HG03575 (cell line): ENCODE measurements at regions not wholly inside any gene's neighbourhood (a gene's known extent, or its start where the extent isn't known, plus 50 kb on each side); places are given as distances from the start of the nearest gene placed in this dataset.
A peak's percentile ranks its signal among the peaks of the same experiment; 100 is the strongest.
"Not testable (repeated sequence)": the region's sequence is repeated elsewhere in the genome, so short reads cannot be mapped to it uniquely, and the experiment has no call there.

Experiments used
- ATAC-seq: cut with Tn5 transposase; IDR thresholded peaks from one replicate; pipeline ENCODE4 v1.9.1; 2021; ENCODE audit not compliant: unreplicated experiment, insufficient number of reproducible peaks, low FRiP score; ENCODE audit errors: extremely low read depth

DNA sequence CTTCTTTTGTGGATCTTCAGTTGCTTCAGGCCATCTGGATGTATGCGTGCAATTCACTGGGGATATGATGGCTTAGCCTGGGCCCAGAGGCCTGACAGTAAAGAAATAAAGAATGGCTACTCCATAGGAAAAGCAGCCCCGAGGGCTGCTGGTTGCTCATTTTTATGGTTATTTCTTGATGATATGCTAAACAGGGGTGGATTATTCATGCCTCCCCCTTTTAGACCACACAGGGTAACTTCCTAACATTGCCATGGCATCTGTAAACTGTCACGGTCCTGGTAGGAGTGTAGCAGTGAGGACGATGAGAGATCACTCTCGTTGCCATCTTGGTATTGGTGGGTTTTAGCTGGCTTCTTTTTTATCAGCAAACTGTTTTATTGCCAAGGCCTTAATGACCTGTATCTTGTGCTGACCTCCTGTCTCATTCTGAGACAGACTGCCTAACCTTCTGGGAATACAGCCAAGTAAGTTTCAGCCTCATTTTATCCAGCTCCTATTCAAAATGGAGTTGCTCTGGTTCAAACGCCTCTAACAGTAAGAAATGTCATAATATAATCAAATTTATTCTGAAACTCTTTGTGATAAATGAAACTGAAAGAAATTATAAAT, 60.5 kb downstream of the DSEL start:
- ATAC-seq: no peak

DNA sequence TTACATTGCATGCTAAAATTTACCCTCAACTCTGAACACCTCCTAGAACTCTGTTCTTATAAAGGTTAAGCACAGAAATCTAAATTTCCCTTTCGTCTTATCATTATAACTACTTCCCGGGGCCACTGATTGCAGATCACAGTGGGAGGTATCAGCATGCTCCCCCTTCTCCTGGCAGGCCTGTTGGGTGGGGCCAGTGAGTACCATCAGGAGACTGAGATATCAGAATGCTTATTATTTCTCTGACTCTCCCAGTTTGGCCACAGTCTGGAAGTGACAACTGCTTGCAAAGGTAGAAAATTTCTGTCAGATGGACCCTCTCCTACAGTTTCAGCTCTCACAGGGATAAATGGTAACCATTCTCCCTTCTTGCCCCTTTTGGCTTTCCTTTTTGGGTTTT, 62.6 kb downstream of the DSEL start:
- no peak for ATAC-seq

DNA sequence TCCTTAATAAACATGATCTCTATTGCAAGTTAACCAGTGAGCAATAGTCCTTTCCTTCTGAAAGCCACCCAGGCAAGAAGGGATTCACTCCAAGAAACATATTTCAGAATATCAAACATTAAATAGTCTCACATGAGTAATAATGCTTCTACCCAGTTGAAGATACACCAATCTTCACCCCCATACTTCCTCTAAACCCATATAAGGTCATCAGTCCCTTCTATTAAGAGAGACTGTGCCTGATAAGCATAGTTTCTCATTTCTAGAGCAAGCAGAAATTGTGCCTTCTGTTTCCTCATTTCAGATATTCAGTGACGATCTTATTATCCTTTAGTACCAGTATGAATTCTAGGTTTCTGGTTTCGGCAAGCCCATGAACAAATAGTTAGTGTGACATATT, 64.6 kb downstream of the DSEL start:
- ATAC-seq: no peak

DNA sequence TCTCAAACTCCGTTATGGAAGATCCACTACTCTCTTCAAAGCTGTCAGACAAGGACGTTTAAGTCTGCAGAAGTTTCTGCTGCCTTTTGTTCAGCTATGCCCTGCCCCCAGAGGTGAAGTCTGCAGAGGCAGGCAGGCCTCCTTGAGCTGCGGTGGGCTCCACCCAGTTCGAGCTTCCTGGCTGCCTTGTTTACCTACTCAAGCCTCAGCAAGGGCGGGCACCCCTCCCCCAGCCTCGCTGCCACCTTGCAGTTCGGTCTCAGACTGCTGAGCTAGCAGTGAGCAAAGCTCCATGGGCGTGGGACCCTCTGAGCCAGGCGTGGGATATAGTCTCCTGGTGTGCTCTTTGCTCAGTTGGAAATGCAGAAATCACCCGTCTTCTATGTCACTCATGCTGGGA, 65.4 kb downstream of the DSEL start:
- not testable (repeated sequence) for ATAC-seq

DNA sequence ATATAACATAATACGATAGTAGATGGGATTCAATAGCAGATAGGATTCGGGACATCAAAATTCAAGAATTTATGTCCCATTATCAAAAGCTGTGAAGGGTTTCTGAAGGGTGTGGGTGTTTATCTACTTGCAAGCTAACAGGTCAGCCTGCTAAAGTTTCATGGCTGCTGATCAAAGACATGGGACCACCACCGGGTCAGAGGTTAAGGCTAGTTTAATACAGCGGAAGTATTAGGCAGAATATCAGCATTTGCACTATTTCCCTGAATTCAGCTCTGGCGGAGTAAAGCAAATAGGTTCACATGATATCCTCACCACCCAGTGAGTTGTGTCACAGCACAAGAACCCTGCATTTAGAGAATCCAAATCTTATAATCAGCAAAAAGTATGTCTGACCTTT, 82.5 kb downstream of the DSEL start:
- ATAC-seq: no peak

DNA sequence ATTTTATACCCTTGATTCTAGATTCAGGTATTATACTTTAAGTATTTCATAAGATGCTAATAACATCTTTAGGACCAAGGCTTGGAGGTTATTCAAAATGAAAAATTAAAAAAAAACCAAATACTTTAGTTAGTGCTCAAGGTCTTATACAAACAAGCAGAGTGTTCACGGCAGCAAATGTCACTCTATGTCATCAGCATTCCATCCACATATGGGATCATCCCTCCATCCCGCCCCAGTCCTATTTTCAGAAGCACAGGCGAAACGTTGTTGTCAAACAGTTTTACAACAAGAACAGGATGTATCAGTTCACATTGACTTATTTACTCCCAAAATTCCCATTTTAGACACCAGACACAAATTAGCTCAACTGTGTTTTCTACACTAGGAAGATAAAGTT, 83.7 kb downstream of the DSEL start:
- ATAC-seq: no peak

DNA sequence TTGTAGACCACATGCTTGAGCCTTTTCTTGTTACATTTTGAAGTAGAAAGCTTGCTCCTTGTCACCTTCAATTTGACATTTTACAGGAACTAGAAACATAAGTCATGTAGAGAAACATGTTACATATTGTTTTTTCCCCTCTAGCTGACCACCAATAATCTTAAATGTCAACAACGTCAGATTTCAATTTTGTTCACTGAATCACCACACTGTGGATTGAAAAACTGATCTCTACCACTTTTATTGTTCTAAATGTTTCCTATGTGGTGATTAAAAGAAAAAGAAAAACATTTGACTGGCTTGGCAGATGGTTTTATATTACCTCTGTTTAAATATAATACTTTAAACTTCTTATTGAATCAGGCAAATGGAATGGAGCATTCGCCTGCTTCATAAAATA, 87.7 kb downstream of the DSEL start:
- ATAC-seq: no peak

DNA sequence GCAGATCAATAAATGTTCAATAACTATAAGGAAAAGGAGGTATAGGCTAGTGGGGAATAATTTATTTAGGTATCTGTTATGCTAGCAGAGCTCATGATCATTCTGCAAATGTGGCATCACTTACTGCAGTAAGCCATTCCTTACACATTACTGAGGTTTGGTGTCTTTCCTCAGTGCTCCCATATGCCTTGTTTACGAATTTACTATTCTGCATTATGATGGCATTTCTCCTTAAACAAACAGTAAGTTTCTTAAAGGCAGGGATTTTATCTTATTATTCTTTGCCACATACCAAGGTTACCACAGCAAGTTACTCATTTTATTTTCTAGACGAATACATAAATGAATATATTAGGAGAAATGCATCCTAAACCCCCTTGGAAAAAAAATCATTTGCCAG, 88.4 kb downstream of the DSEL start:
- ATAC-seq: no peak

DNA sequence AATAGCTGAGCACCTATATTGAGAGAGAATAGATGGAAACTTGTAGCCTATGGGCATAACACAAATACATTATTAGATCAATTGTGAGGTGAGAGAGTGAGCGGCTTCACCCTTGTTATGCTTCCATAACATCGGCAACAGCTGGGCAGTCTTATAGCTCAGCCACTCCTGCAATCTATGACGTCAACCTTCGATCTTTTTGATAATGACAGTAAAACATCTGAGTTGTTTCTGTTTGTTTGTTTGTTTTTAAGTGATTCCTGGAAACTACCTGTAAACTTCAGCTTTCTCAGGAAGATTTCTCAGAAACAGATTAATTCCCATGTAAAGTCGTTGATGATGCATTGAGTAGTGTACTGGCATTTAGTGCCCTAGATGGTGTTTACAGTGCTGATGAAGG, 90.0 kb downstream of the DSEL start:
- no peak for ATAC-seq

DNA sequence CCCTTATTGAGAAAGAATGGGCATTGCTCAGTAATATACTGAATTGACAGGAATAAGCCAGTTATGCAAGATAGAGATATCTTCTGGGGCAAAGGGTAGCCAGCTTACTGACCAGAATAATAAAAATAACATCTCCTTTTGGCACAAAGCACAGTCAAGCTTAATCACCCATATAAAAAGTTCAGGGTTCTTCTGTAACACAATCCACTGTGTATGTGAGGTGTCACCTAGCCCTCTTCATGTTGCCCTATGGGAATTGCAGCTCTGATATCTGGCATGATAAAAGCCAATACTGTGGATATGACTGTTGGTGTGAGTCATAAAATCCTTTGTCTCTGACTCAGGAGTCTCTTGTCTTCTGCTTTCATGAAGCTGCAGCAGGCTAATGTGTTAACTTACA, 90.8 kb downstream of the DSEL start:
- ATAC-seq: no peak

DNA sequence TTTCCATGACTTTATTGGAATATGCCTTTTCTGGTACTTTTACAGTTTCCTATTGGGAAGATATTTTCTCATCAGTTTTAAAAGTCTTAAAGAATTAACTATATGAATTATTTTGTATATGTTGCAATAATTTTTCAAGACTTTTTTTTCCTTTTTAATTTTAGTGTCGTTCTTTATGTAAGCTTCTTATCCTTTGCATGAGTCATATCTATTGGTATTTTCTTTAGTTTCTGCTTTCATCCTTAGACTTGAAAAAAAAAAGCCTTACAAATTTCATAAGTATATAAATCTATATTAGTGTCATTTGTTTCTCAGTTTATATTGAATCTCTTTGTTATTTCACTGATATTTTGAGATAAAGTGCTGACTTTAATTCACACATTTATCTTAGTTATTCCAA, 94.9 kb downstream of the DSEL start:
- no peak for ATAC-seq

DNA sequence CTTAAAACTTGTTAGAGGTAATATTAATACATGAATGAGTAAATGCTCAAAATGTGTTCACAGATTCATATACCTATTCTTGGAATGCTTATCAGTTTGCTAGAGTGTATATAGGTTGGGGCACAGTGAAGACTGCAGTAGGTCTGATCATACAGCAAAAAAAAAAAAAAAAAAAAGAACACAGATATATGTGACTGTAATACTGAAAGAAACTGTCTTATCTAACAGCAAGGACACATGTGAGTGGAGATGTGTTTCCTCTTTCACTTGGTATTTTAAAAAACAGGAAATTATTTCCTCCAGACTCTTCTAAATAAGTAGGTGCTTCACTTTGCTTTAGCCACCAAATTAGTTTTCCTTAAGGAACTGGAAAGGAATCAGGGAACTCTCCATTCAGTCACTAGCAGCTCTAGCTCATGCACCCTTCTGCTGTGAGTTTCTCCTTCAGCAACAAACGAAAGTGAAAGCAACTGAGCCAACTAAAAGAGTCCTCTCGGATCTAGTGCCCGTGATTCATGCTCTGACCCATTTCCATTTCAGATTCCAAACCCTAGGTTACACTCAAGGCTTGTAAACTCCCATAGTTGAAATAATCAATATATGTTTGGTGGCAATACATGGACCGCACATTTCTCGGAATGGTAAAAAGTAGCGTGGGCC, 98.5 kb downstream of the DSEL start:
- ATAC-seq: peak; percentile 86

DNA sequence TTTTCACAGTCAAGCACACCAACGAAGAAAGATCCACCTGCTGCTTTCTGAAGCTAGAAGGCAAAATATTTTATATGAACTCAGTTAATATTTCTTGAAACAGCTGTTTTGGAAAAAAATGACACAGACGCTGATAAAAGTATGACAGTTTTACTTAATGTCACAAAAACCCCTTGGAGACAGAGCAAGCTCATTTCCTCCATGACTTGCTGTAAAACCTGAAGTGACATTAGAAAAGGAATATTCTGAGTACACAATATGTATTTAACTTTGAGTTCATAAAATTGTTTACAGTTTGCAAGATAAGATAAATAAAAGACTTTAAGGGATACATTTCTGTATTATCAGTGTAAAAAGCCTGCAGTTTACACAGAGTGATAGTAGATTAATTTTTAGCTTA, 105.4 kb downstream of the DSEL start:
- no peak for ATAC-seq

DNA sequence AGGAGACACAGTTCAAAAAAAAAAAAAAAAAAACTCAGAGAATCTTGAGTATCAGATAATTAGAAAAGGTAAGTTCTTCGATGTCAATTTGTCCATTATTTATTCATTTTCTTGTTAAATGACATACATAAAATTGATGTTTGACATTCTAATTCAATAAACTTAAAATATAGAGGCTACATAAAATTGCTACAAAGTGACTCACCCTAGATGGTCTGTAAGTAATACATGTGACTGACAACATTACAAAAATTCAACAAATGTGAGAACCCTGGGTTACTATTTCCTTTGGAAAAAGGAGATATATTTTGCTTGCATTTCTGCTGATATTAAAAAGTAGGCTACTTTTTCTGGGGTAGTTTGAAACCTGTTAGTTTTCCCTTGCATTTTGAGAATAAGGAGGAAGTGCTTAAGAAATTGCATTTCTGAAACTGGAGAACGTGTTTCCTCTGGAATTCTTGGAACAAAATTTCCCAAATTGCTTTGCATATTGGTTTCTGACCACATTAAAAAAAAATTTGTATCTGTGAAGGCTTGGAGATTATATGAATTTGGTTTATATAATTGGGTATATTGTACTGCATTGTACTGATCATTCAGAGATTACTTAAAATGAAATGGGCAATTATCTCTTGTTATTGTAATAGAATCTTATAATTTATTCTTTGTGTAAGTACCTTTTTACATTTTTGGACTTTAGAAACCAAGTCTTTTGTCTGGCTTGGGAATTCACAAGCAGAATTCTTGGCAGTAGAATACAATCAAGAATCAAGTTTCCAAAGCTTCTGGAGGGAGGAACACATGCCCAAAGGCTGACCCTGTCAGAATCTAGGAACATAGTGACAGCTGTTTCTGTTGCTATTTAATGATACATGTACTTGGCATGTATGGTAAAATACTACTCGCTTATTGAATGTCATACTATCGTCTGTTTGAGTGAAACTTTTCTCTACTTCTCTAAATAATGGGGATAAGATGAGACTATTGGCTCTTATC, 106.1 kb downstream of the DSEL start:
- no peak for ATAC-seq

DNA sequence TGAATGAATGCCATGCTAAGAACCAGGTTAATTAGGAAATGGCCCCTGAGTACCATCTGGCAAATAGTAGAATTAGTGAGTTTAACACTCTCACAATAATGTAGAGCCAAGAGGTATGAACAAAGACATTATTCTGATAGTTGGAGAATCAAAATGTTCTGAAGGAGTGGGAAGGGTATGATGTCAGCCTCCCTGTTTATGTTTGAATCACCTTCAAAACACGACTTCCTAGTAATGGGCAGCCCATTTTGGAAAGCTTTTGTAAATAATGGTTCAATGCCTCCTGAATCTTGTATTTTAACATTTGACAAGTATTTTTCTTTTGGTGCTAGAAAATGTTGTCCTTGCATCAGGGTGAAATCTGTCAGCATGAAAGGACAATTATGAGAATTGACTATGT, 108.3 kb downstream of the DSEL start:
- no peak for ATAC-seq

DNA sequence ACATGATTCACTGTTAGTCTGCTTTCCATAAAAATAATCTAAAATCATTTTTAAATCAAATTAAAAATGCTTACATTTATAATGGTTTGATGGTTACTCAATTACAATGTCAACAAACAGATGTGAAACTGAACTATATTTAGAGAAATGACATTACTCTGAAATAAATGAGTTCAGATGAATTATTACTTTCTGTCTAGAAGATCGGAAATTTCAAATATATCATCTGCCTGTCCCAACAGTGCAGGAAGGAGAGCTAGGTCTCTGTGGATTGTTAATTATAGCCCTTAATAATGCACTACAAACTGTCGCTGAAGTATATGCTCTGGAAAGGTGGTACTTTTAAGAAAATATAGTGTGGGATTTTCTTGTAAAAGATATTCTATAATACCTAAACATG, 109.8 kb downstream of the DSEL start:
- no peak for ATAC-seq

DNA sequence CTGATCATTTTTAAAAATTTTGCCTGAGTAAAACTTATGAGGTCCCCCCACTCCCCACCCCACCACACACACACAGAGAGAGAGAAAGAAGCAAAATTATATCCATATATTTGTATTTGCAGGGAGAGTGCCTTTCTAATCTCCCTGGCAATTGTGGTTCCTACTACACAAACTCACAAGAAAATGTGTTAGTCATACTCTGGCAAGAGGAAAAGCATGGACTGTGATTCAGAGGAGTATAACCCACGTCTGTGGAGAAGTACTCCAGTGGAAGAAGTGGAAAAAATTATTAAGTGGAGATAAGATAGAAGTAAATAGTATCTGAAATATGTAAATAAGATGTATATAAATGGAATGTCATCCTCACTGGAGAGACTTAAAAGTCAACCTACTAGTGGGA, 114.0 kb downstream of the DSEL start:
- no peak for ATAC-seq

DNA sequence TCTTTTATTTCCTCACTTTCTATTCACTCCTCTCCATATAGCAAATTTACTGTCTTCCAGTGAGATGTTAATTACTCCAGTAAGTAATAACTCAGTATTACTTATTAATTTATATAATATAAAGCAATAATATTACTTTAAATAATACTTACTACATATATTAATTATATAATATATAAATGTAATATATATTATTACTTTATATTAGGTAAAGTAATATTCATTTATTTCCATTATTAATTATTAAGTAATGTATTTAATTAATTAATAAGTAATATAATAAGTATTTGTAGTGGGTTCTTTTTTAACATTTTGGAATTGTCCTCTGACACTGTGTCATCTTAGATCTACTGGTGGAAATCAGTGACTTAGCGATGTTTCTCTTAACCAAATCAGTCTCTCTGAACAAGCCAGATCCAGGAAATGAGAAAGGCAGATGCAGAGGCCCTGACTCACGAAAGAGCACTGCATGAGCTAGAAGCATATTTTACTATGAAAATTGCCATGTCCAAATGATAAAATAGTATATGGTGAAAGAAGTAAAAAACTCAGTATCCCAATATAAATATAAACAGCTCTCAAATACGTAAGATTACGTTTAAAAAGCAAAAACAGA, 115.9 kb downstream of the DSEL start:
- ATAC-seq: no peak

DNA sequence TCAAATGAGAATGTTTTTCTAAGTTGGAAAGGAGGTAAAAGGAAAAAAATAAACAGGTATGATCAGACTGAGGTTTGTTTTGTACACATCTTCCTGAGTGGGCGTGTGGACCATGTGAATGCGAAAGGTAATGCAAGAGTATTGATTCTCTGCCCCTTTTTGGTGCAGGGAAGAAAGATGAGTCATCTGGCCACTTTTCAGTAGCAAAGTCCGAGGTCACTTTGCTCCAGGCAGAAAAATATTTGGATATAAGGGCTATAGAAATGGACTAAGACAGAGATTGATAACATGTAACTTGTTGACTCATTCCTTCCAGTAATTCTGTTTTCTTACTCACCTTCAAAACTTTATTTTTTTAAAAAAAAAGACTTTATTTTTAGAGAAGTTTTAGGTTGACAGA, 130.5 kb downstream of the DSEL start:
- ATAC-seq: no peak

DNA sequence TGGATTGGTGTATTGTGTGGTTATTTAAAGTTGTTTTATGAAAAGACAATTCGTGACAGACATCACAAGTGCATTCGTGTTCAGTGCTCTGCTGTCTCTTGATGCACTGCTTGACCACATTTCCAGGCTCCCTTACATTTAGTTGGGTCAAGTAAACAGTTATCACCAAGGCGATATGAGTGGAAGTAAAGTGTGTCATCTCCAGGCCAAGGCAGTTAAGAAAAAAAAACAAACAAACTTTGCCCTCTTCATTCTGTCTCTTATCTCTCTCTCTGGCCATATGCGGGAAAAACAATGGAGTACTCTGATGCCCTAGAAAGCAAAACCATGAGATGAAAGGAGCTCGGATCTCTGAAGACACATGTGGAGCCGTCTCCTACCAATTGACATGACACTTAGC, 131.1 kb downstream of the DSEL start:
- no peak for ATAC-seq
